Breast epithelium (tissue), 4 donors: ENCODE measurements at regions not wholly inside any gene's neighbourhood (a gene's known extent, or its start where the extent isn't known, plus 50 kb on each side); places are given as distances from the start of the nearest gene placed in this dataset.

Experiments used
- DNase-seq, 2 donors: peaks; one replicate each; pipeline ENCODE4 v3.0.0-alpha.2; 2019; ENCODE audit warnings: low spot score in 2 of 2
- H3K27ac ChIP-seq, 2 donors: fragments of 200-600 bp; sonication (generic) in 1 of 2; one replicate each; pipeline ENCODE4 v1.5.1; 2016 to 2019; ENCODE audit warnings: mild to moderate bottlenecking in 1 of 2
- H3K27me3 ChIP-seq, 2 donors: fragments of 200-600 bp; sonication (generic) in 1 of 2; one replicate each; pipeline versions ENCODE4 v1.5.1 to v1.6.0; 2017 to 2019; ENCODE audit warnings: control low read depth in 1 of 2, mild to moderate bottlenecking in 1 of 2
- H3K36me3 ChIP-seq: fragments of 200-600 bp; one replicate; pipeline ENCODE4 v1.5.1; 2019
- H3K4me1 ChIP-seq, 2 donors: fragments of 200-600 bp; sonication (generic); one replicate each; pipeline ENCODE4 v1.5.1; 2016 to 2019; ENCODE audit warnings: control low read depth in 1 of 2
- H3K4me3 ChIP-seq, 3 donors: fragments of 200-600 bp; sonication (generic); 1 replicate in 2 of 3; 2 replicates in 1 of 3; pipeline ENCODE4 v1.5.1; 2016 to 2019; ENCODE audit warnings: mild to moderate bottlenecking in 3 of 3, moderate library complexity in 2 of 3
- H3K9me3 ChIP-seq, 2 donors: fragments of 200-600 bp; sonication (generic) in 1 of 2; one replicate each; pipeline ENCODE4 v1.5.1; 2016 to 2019; ENCODE audit warnings: control low read depth in 1 of 2
- POLR2A ChIP-seq: fragments of 450-650 bp; IDR thresholded peaks from one replicate; pipeline ENCODE4 v1.6.1; 2016; ENCODE audit warnings: antibody characterized with exemption, mild to moderate bottlenecking, moderate library complexity
- POLR2AphosphoS5 ChIP-seq, 3 donors: sonication (generic); formaldehyde crosslinking; IDR thresholded peaks; one replicate each; pipeline ENCODE4 v1.6.1; 2017; ENCODE audit warnings: antibody characterized with exemption in 3 of 3
- intact Hi-C: fragments of 100-400 bp; cut with DNase I; formaldehyde crosslinking; loops from one replicate; pipeline ENCODE4 v1.15.1; 2023; ENCODE audit warnings: low total_unique reads
- TF ChIP-seq, protein P1 (sequence below), 3 donors: fragments of 450-650 bp; IDR thresholded peaks; one replicate each; pipeline ENCODE4 v1.5.1; 2016 to 2017; ENCODE audit warnings: antibody characterized with exemption in 3 of 3, mild to moderate bottlenecking in 3 of 3, moderate library complexity in 3 of 3

DNA sequence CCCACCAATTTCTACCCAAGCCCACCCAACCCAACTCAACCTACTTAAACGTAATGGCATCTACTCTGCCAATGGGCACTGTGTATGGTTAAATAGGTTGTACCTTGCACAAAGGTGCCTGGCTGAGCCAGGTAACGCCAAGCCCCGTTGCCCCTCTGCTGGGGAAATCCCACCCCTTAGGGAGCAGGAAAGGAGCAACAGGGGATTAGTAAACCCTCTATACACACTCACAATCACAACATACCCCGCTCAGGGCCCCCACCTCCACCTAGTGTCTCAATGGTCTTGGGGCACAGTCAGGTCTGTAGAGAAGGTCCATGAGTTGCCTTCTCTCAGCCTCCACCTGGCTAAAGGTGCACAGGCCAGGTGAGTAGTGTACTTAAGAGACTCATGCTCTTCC, 74.3 kb upstream of the PCBD1 start:
- TF ChIP-seq POLR2AphosphoS5 (IDR thresholded peaks at IDR 0.05): no peak
- no peak for TF ChIP-seq POLR2A
- TF ChIP-seq, protein P1, sequence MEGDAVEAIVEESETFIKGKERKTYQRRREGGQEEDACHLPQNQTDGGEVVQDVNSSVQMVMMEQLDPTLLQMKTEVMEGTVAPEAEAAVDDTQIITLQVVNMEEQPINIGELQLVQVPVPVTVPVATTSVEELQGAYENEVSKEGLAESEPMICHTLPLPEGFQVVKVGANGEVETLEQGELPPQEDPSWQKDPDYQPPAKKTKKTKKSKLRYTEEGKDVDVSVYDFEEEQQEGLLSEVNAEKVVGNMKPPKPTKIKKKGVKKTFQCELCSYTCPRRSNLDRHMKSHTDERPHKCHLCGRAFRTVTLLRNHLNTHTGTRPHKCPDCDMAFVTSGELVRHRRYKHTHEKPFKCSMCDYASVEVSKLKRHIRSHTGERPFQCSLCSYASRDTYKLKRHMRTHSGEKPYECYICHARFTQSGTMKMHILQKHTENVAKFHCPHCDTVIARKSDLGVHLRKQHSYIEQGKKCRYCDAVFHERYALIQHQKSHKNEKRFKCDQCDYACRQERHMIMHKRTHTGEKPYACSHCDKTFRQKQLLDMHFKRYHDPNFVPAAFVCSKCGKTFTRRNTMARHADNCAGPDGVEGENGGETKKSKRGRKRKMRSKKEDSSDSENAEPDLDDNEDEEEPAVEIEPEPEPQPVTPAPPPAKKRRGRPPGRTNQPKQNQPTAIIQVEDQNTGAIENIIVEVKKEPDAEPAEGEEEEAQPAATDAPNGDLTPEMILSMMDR (IDR thresholded peaks at IDR 0.05): no peak
- no peak for DNase-seq
- Histone ChIP-seq H3K27ac (no peak overlapping the region), H3K36me3 (no peaks in the 10 kb centered on the region), H3K9me3 (no peaks in the 10 kb centered on the region), H3K4me1 (no peaks in the 10 kb centered on the region), H3K27me3 (peaks cover 0 to 7% of the 10 kb centered on the region in 2 donors), H3K4me3 (no peak overlapping the region)
- intact Hi-C loops: no loop called here

DNA sequence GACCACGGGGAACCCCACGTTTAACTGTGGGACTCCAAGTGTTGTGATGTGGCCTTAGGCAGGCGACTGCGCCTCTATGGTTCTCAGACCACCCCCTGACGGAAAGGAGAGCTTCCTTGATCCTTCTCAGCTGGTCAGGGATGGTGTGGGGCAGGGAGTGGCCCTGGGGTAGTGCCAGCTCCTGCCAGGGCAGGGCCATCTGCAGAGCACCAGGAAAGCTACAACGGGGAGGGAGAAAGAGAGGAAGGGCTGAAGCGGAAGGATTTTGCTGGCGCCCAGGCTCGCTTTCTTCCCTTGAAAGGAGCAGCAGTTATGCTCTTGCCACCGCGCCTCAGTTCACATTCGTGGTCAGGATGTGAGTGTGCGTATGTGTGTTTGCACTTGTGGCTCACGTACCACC, 74.9 kb upstream of the PCBD1 start:
- Histone ChIP-seq H3K4me3 (no peak overlapping the region), H3K36me3 (no peaks in the 10 kb centered on the region), H3K9me3 (no peaks in the 10 kb centered on the region), H3K27ac (no peak overlapping the region), H3K27me3 (peaks cover 0 to 7% of the 10 kb centered on the region in 2 donors), H3K4me1 (no peaks in the 10 kb centered on the region)
- no peak for TF ChIP-seq POLR2A
- no peak for TF ChIP-seq POLR2AphosphoS5 (IDR thresholded peaks at IDR 0.05)
- TF ChIP-seq, protein P1 (IDR thresholded peaks at IDR 0.05): no peak
- intact Hi-C loops: no loop called here
- DNase-seq: no peak

DNA sequence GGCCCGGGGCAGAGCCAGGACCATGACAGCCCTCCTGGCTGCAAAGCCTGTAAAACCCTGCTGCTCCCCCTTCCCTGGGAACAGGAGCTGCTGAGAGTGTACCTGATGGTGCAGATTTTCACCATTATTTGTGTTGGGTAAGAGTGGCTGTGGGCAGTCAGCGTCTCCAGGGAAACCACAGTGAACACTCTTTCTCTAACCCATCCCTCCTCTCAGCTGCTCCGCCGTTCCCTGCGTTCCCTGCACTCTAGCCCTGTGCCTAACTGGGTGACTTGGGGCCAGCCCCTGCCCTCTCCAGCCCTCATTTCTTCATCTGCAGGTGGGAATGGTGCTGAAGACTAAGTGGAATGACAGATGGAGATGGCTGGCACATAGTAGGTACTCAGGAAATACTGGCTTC, 75.9 kb upstream of the PCBD1 start:
- Histone ChIP-seq H3K27me3 (peaks cover 0 to 7% of the 10 kb centered on the region in 2 donors), H3K36me3 (no peaks in the 10 kb centered on the region), H3K27ac (no peak overlapping the region), H3K9me3 (no peaks in the 10 kb centered on the region), H3K4me3 (no peak overlapping the region), H3K4me1 (no peaks in the 10 kb centered on the region)
- no peak for TF ChIP-seq POLR2A
- TF ChIP-seq, protein P1 (IDR thresholded peaks at IDR 0.05): no peak
- no peak for TF ChIP-seq POLR2AphosphoS5 (IDR thresholded peaks at IDR 0.05)
- intact Hi-C loops: no loop called here
- no peak for DNase-seq

DNA sequence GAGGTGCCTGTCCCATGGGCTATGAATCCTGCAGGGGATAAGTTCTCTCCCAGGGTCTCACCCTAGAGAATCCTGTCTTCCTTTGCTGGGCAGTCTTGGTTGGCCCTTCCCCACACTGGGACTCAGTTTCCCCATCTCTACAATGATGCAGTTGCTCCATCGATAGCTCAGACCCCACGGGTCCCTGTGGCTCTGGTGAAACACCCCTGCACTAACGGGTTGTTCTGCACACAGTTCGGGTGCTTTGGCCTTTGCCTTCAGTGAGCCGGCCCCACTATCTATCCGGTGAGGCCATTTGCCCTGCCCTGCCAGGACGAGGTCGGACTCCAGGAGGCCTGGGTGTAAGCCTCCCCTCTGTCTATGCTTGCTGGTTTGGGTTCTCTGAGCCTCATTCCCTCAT, 76.5 kb upstream of the PCBD1 start:
- Histone ChIP-seq H3K4me1 (no peaks in the 10 kb centered on the region), H3K36me3 (no peaks in the 10 kb centered on the region), H3K4me3 (no peak overlapping the region), H3K9me3 (no peaks in the 10 kb centered on the region), H3K27me3 (peaks cover 0 to 7% of the 10 kb centered on the region in 2 donors), H3K27ac (no peak overlapping the region)
- intact Hi-C loops: no loop called here
- TF ChIP-seq POLR2A (no peak), POLR2AphosphoS5 (IDR thresholded peaks at IDR 0.05) (no peak)
- TF ChIP-seq, protein P1 (IDR thresholded peaks at IDR 0.05): no peak
- DNase-seq: no peak

DNA sequence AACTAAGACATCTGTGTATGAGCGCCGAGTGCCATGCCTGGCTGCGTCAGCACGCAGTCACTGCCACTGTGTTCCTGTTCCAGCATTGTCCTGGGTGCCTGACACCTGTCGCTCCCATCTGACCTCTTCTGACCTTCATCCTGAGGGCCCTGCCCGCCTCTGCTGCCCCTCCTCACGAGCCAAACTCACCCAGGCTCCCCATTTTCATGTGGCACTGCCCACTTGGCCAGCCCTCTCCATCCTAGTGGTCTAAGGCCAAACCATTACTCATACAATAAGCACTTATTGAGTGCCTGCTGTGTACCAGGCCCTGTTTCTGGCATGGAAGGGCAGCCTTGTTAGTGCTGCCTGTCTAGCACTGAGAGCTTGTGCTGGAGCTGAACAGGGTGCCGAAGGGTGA, 77.2 kb upstream of the PCBD1 start:
- peaks cover 0 to 7% of the 10 kb centered on the region in 2 donors for H3K27me3 ChIP-seq
- TF ChIP-seq POLR2AphosphoS5 (IDR thresholded peaks at IDR 0.05) (no peak), POLR2A (no peak)
- TF ChIP-seq, protein P1 (IDR thresholded peaks at IDR 0.05): no peak
- no peaks in the 10 kb centered on the region for H3K9me3 ChIP-seq
- H3K36me3 ChIP-seq: no peaks in the 10 kb centered on the region
- no peaks in the 10 kb centered on the region for H3K4me1 ChIP-seq
- DNase-seq: no peak
- intact Hi-C loops: no loop called here
- H3K4me3 ChIP-seq: no peak overlapping the region
- no peak overlapping the region for H3K27ac ChIP-seq
